H1 (cell line): ENCODE measurements at regions not wholly inside any gene's neighbourhood (a gene's known extent, or its start where the extent isn't known, plus 50 kb on each side); places are given as distances from the start of the nearest gene placed in this dataset.

Experiments
- CTCF ChIA-PET: fragments of 300-600 bp; sonication (Branson Sonifier 250); formaldehyde crosslinking; loops from one replicate; lab custom pipeline; 2021; ENCODE audit not compliant: partially characterized antibody; lab: Charles Lee
- POLR2A ChIA-PET: fragments of 300-600 bp; sonication (Branson Sonifier 250); formaldehyde crosslinking; loops from one replicate; lab custom pipeline; 2021; ENCODE audit warnings: inconsistent platforms; ENCODE audit not compliant: partially characterized antibody; lab: Charles Lee
- DNase-seq, 2 experiments: peaks; one replicate each; pipeline versions ENCODE4 v3.0.0 to v3.0.0-alpha.2; 2010 to 2022; ENCODE audit warnings: low spot score in 2 of 2, low read depth in 1 of 2, mixed read lengths in 1 of 2
- FAIRE-seq: peaks from 2 replicates; lab custom pipeline; 2011; peaks lifted over from hg19 to GRCh38; lab: Jason Lieb, UNC
- H2AFZ ChIP-seq: 2 replicates; pipeline ENCODE4 v1.8.1; 2012; ENCODE audit warnings: low read length, inconsistent platforms
- H2AK5ac ChIP-seq: 2 replicates; pipeline ENCODE4 v1.6.1; 2013; ENCODE audit warnings: low read depth, low read length
- H2BK120ac ChIP-seq: replicated peaks from 2 replicates; pipeline ENCODE3; 2013; ENCODE audit warnings: low read depth, low read length, inconsistent platforms
- H2BK12ac ChIP-seq: 2 replicates; pipeline ENCODE4 v1.6.1; 2013; ENCODE audit warnings: low read depth, low read length
- H2BK15ac ChIP-seq: 2 replicates; pipeline ENCODE4 v1.6.1; 2013; ENCODE audit warnings: low read length
- H2BK20ac ChIP-seq: 2 replicates; pipeline ENCODE4 v1.6.1; 2013; ENCODE audit warnings: low read length
- H2BK5ac ChIP-seq: 2 replicates; pipeline ENCODE4 v1.6.1; 2013; ENCODE audit warnings: low read depth, low read length
- H3K14ac ChIP-seq: 2 replicates; pipeline ENCODE4 v1.6.1; 2013; ENCODE audit warnings: inconsistent platforms; ENCODE audit not compliant: insufficient read length
- H3K18ac ChIP-seq: 2 replicates; pipeline ENCODE4 v1.6.1; 2013; ENCODE audit warnings: low read length; ENCODE audit errors: extremely low read depth
- H3K23ac ChIP-seq: 2 replicates; pipeline ENCODE4 v1.6.1; 2013; ENCODE audit warnings: inconsistent platforms; ENCODE audit not compliant: insufficient read length
- H3K23me2 ChIP-seq: 2 replicates; pipeline ENCODE4 v1.6.1; 2013; ENCODE audit warnings: low read depth, low read length
- H3K27ac ChIP-seq: 2 replicates; pipeline ENCODE4 v1.6.1; 2011; ENCODE audit warnings: low read depth, low read length, inconsistent platforms
- H3K27me3 ChIP-seq, 4 experiments: replicated peaks in 1 of 4; 1 replicate in 1 of 4; 2 replicates in 3 of 4; pipeline versions ENCODE4 v1.6.1 to v1.8.1; 2011 to 2013; ENCODE audit warnings: low read length in 3 of 4, mild to moderate bottlenecking in 3 of 4, inconsistent platforms in 2 of 4, mixed read lengths in 2 of 4, moderate library complexity in 1 of 4; ENCODE audit not compliant: control insufficient read depth in 3 of 4, insufficient read depth in 3 of 4; ENCODE audit errors: extremely low read depth in 1 of 4
- H3K36me3 ChIP-seq, 4 experiments: 2 replicates each; pipeline versions ENCODE4 v1.6.1 to v1.8.1; 2011 to 2013; ENCODE audit warnings: mild to moderate bottlenecking in 4 of 4, low read length in 3 of 4, moderate library complexity in 2 of 4, control low read depth in 1 of 4, inconsistent platforms in 1 of 4; ENCODE audit not compliant: insufficient read depth in 4 of 4, control insufficient read depth in 2 of 4
- H3K4ac ChIP-seq: replicated peaks from 2 replicates; pipeline ENCODE3; 2013; ENCODE audit warnings: low read length, low read depth, mixed read lengths, inconsistent platforms; ENCODE audit not compliant: insufficient read length
- H3K4me1 ChIP-seq, 4 experiments: replicated peaks in 1 of 4; 1 replicate in 1 of 4; 2 replicates in 3 of 4; pipeline versions ENCODE4 v1.6.1 to v1.8.1; 2011 to 2013; ENCODE audit warnings: low read length in 3 of 4, inconsistent platforms in 2 of 4, mixed read lengths in 1 of 4; ENCODE audit not compliant: insufficient read depth in 4 of 4, control insufficient read depth in 3 of 4
- H3K4me2 ChIP-seq, 2 experiments: 2 replicates each; pipeline versions ENCODE4 v1.6.1 to v1.8.1; 2011 to 2013; ENCODE audit warnings: low read depth in 2 of 2, low read length in 2 of 2, control low read depth in 1 of 2, inconsistent platforms in 1 of 2, mild to moderate bottlenecking in 1 of 2; ENCODE audit not compliant: insufficient read depth in 1 of 2
- H3K4me3 ChIP-seq, 4 experiments: fragments of 200-600, 300-600 bp in 1 of 4; sonication (generic), shearing (Covaris generic), sonication (Bioruptor Twin) in 1 of 4; 2 replicates each; pipeline versions ENCODE4 v1.5.1 to v1.8.1; 2011 to 2016; ENCODE audit warnings: low read length in 4 of 4, low read depth in 3 of 4, control low read depth in 2 of 4, inconsistent platforms in 2 of 4, mild to moderate bottlenecking in 2 of 4, mixed read lengths in 1 of 4, moderate library complexity in 1 of 4; ENCODE audit not compliant: insufficient read depth in 2 of 4; ENCODE audit errors: extremely low read depth in 1 of 4
- H3K56ac ChIP-seq: replicated peaks from 2 replicates; pipeline ENCODE3; 2013; ENCODE audit warnings: low read depth, mild to moderate bottlenecking, mixed read lengths, low read length, inconsistent platforms; ENCODE audit not compliant: insufficient read length
- H3K79me1 ChIP-seq: 2 replicates; pipeline ENCODE4 v1.6.1; 2013; ENCODE audit warnings: low read depth, low read length, control low read depth
- H3K79me2 ChIP-seq, 2 experiments: 2 replicates each; pipeline versions ENCODE4 v1.6.1 to v1.8.1; 2012 to 2013; ENCODE audit warnings: low read length in 2 of 2, mild to moderate bottlenecking in 2 of 2, inconsistent platforms in 1 of 2; ENCODE audit not compliant: insufficient read depth in 2 of 2, control insufficient read depth in 1 of 2
- H3K9ac ChIP-seq, 4 experiments: replicated peaks in 1 of 4; 1 replicate in 1 of 4; 2 replicates in 3 of 4; pipeline versions ENCODE4 v1.6.1 to v1.8.1; 2011 to 2013; ENCODE audit warnings: low read depth in 3 of 4, low read length in 3 of 4, control low read depth in 2 of 4, mild to moderate bottlenecking in 2 of 4, moderate library complexity in 2 of 4, inconsistent platforms in 1 of 4; ENCODE audit errors: extremely low read depth in 1 of 4
- H3K9me3 ChIP-seq, 2 experiments: 2 replicates each; pipeline versions ENCODE4 v1.6.1 to v1.8.1; 2012 to 2013; ENCODE audit warnings: mild to moderate bottlenecking in 2 of 2, moderate library complexity in 2 of 2, control low read depth in 1 of 2, inconsistent platforms in 1 of 2, low read depth in 1 of 2, low read length in 1 of 2, mixed read lengths in 1 of 2; ENCODE audit not compliant: insufficient read depth in 2 of 2
- H4K20me1 ChIP-seq, 2 experiments: replicated peaks in 1 of 2; 2 replicates each; pipeline versions ENCODE3 to v1.8.1; 2011 to 2013; ENCODE audit warnings: inconsistent platforms in 2 of 2, low read length in 2 of 2, mild to moderate bottlenecking in 1 of 2; ENCODE audit not compliant: insufficient read depth in 2 of 2, control insufficient read depth in 1 of 2
- H4K5ac ChIP-seq: 2 replicates; pipeline ENCODE4 v1.6.1; 2013; ENCODE audit warnings: low read length, low read depth, mixed read lengths, inconsistent platforms; ENCODE audit not compliant: insufficient read length
- H4K8ac ChIP-seq: 2 replicates; pipeline ENCODE4 v1.8.0; 2013; ENCODE audit warnings: mild to moderate bottlenecking, moderate library complexity, low read length, inconsistent platforms; ENCODE audit not compliant: insufficient read depth; ENCODE audit errors: extremely low read depth
- H4K91ac ChIP-seq: replicated peaks from 2 replicates; pipeline ENCODE3; 2013; ENCODE audit warnings: low read length, mixed read lengths, inconsistent platforms; ENCODE audit not compliant: insufficient read length
- CTBP2 ChIP-seq: IDR thresholded peaks from 2 replicates; pipeline ENCODE4 v1.7.0; 2011; ENCODE audit warnings: borderline replicate concordance, mild to moderate bottlenecking, moderate library complexity, mixed read lengths, low read length; ENCODE audit not compliant: insufficient read depth, insufficient read length
- WGBS, 2 experiments: shearing (Covaris generic) in 1 of 2; methylation state at CpG; one replicate each; pipeline versions ENCODE4 v1.1.6 to v1.1.7; 2013 to 2015; ENCODE audit warnings: low lambda C conversion rate in 2 of 2, mixed read lengths in 2 of 2, inconsistent platforms in 1 of 2, low coverage in 1 of 2, missing lambda C conversion rate in 1 of 2; ENCODE audit not compliant: insufficient replicate concordance in 2 of 2, insufficient coverage in 1 of 2, insufficient read length in 1 of 2; ENCODE audit errors: extremely low coverage in 1 of 2, missing lambda C conversion rate in 1 of 2; 5-methylcytosine and 5-hydroxymethylcytosine counted together

GRCh38 chr20:23268792-23269354 is 81.7 kb upstream of the NXT1 start:
- no peak overlapping the region for H3K4me2 ChIP-seq
- H3K9me3 ChIP-seq = peaks cover 8 to 17% of the 10 kb centered on the region in 2 experiments; a peak in 2 of 4 replicates
- no peak overlapping the region for H3K23ac ChIP-seq
- no peak for TF ChIP-seq CTBP2
- H3K14ac ChIP-seq = no peak overlapping the region
- CTCF ChIA-PET = interaction anchor here (1.6 kb wide), 1 partner anchor 23 kb away, joined by 4 read pairs; no protein-coding TSS in a partner anchor
- no peak overlapping the region for H3K9ac ChIP-seq
- POLR2A ChIA-PET = interaction anchor here (0.6 kb wide), 1 partner anchor 408 kb away, joined by 3 read pairs; no protein-coding TSS in a partner anchor
- FAIRE-seq (no peak), DNase-seq (no peak)
- no peak overlapping the region for H3K4ac ChIP-seq
- H3K79me1 ChIP-seq = no peaks in the 10 kb centered on the region
- H3K4me3 ChIP-seq = no peak overlapping the region
- H3K4me1 ChIP-seq = no peaks in the 10 kb centered on the region; a peak in 2 of 7 replicates
- H4K20me1 ChIP-seq = no peaks in the 10 kb centered on the region
- WGBS, 2 experiments = 81% methylated on average over 4 of the region's 4 CpGs; no CpG with 5 or more reads in 1 of the 2 experiments
- H2BK20ac ChIP-seq = no peak overlapping the region
- H3K56ac ChIP-seq = no peak overlapping the region
- H4K8ac ChIP-seq = no peak overlapping the region
- H2BK5ac ChIP-seq = no peak overlapping the region
- H2BK15ac ChIP-seq = no peak overlapping the region
- no peak overlapping the region for H2AFZ ChIP-seq
- H2AK5ac ChIP-seq = no peak overlapping the region
- H3K79me2 ChIP-seq = no peaks in the 10 kb centered on the region
- H3K36me3 ChIP-seq = no peaks in the 10 kb centered on the region
- no peak overlapping the region for H4K5ac ChIP-seq
- no peaks in the 10 kb centered on the region; a peak in 2 of 7 replicates for H3K27me3 ChIP-seq
- H2BK120ac ChIP-seq = no peak overlapping the region
- H3K27ac ChIP-seq = no peak overlapping the region
- no peak overlapping the region for H2BK12ac ChIP-seq
- no peak overlapping the region for H3K18ac ChIP-seq
- no peak overlapping the region for H4K91ac ChIP-seq
- H3K23me2 ChIP-seq = no peaks in the 10 kb centered on the region
